Right lobe of liver (tissue), 4 donors: ENCODE measurements at regions not wholly inside any gene's neighbourhood (a gene's known extent, or its start where the extent isn't known, plus 50 kb on each side); places are given as distances from the start of the nearest gene placed in this dataset.

ENCODE experiments used
- POLR2A ChIP-seq: fragments of 450-650 bp; IDR thresholded peaks from one replicate; pipeline ENCODE4 v1.6.1; 2017; ENCODE audit warnings: antibody characterized with exemption, mild to moderate bottlenecking
- TF ChIP-seq, protein P1 (sequence below), 4 donors: fragments of 200-600 bp in 3 of 4; fragments of 450-650 bp in 1 of 4; IDR thresholded peaks; one replicate each; pipeline versions ENCODE4 v1.5.1 to v1.8.0; 2016 to 2022; ENCODE audit warnings: antibody characterized with exemption in 4 of 4, mild to moderate bottlenecking in 2 of 4
- donor health status: DM: no; HTN: no; CAD: no.
- donor health status: DM: no; HTN: no; CAD: no.
- donor health status: DM: no; HTN: yes; CAD: no.

GRCh38 chr6:114955363-114955762 is 612.5 kb upstream of the HS3ST5 start:
- TF ChIP-seq, protein P1, sequence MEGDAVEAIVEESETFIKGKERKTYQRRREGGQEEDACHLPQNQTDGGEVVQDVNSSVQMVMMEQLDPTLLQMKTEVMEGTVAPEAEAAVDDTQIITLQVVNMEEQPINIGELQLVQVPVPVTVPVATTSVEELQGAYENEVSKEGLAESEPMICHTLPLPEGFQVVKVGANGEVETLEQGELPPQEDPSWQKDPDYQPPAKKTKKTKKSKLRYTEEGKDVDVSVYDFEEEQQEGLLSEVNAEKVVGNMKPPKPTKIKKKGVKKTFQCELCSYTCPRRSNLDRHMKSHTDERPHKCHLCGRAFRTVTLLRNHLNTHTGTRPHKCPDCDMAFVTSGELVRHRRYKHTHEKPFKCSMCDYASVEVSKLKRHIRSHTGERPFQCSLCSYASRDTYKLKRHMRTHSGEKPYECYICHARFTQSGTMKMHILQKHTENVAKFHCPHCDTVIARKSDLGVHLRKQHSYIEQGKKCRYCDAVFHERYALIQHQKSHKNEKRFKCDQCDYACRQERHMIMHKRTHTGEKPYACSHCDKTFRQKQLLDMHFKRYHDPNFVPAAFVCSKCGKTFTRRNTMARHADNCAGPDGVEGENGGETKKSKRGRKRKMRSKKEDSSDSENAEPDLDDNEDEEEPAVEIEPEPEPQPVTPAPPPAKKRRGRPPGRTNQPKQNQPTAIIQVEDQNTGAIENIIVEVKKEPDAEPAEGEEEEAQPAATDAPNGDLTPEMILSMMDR (IDR thresholded peaks at IDR 0.05) = no peak
- TF ChIP-seq POLR2A = no peak
